H9 (cell line): ENCODE measurements at regions not wholly inside any gene's neighbourhood (a gene's known extent, or its start where the extent isn't known, plus 50 kb on each side); places are given as distances from the start of the nearest gene placed in this dataset.

Experiments
- DNase-seq: peaks from one replicate; pipeline ENCODE4 v3.0.0-alpha.2; 2017
- H2AFZ ChIP-seq: one replicate; pipeline ENCODE4 v1.6.1; 2013; ENCODE audit warnings: mild to moderate bottlenecking, low read length, control low read depth, moderate library complexity
- H2AK5ac ChIP-seq: 2 replicates; pipeline ENCODE4 v1.6.1; 2013; ENCODE audit warnings: low read length, control low read depth, mixed read lengths; ENCODE audit not compliant: insufficient read length
- H2BK120ac ChIP-seq: one replicate; pipeline ENCODE4 v1.6.1; 2013; ENCODE audit warnings: low read depth, mild to moderate bottlenecking, low read length, control low read depth, inconsistent platforms; ENCODE audit not compliant: poor library complexity, severe bottlenecking
- H2BK12ac ChIP-seq: 2 replicates; pipeline ENCODE4 v1.6.1; 2013; ENCODE audit warnings: low read length, control low read depth, mixed read lengths, low read depth; ENCODE audit not compliant: insufficient read length
- H2BK15ac ChIP-seq: 2 replicates; pipeline ENCODE4 v1.6.1; 2013; ENCODE audit warnings: low read depth, low read length, control low read depth
- H2BK20ac ChIP-seq: one replicate; pipeline ENCODE4 v1.6.1; 2013; ENCODE audit warnings: low read depth, mild to moderate bottlenecking, low read length, control low read depth, inconsistent platforms; ENCODE audit not compliant: poor library complexity, severe bottlenecking
- H2BK5ac ChIP-seq: 2 replicates; pipeline ENCODE4 v1.6.1; 2013; ENCODE audit warnings: low read length, control low read depth, mixed read lengths; ENCODE audit not compliant: insufficient read length
- H3K14ac ChIP-seq: 2 replicates; pipeline ENCODE4 v1.6.1; 2013; ENCODE audit warnings: low read length, control low read depth; ENCODE audit not compliant: insufficient read depth
- H3K18ac ChIP-seq: 2 replicates; pipeline ENCODE4 v1.6.1; 2013; ENCODE audit warnings: low read depth, mild to moderate bottlenecking, mixed read lengths, low read length, control low read depth; ENCODE audit not compliant: insufficient read length
- H3K23ac ChIP-seq: 2 replicates; pipeline ENCODE4 v1.6.1; 2013; ENCODE audit warnings: low read length, control low read depth, mixed read lengths, low read depth; ENCODE audit not compliant: insufficient read length
- H3K23me2 ChIP-seq: 2 replicates; pipeline ENCODE4 v1.6.1; 2013; ENCODE audit warnings: low read depth, mild to moderate bottlenecking, mixed read lengths, low read length, control low read depth; ENCODE audit not compliant: insufficient read length, poor library complexity, severe bottlenecking
- H3K27ac ChIP-seq: 2 replicates; pipeline ENCODE4 v1.5.1; 2013; ENCODE audit warnings: low read length, control low read depth, mixed read lengths, low read depth; ENCODE audit not compliant: insufficient read length
- H3K27me3 ChIP-seq: 2 replicates; pipeline ENCODE4 v1.6.1; 2013; ENCODE audit warnings: low read length, control low read depth, inconsistent platforms; ENCODE audit not compliant: insufficient read depth
- H3K4ac ChIP-seq: 2 replicates; pipeline ENCODE4 v1.6.1; 2013; ENCODE audit warnings: low read depth, mild to moderate bottlenecking, control low read depth, inconsistent platforms, low read length, moderate library complexity
- H3K4me1 ChIP-seq: 2 replicates; pipeline ENCODE4 v1.6.1; 2013; ENCODE audit warnings: low read length, control low read depth, inconsistent platforms; ENCODE audit not compliant: insufficient read depth
- H3K4me2 ChIP-seq: 2 replicates; pipeline ENCODE4 v1.6.1; 2013; ENCODE audit warnings: low read length, control low read depth, mixed read lengths; ENCODE audit not compliant: insufficient read length, insufficient read depth
- H3K56ac ChIP-seq: 2 replicates; pipeline ENCODE4 v1.6.1; 2013; ENCODE audit warnings: low read depth, mild to moderate bottlenecking, mixed read lengths, low read length, control low read depth; ENCODE audit not compliant: insufficient read length
- H3K79me1 ChIP-seq: 2 replicates; pipeline ENCODE4 v1.6.1; 2013; ENCODE audit warnings: low read depth, mild to moderate bottlenecking, moderate library complexity, low read length, control low read depth, inconsistent platforms; ENCODE audit not compliant: insufficient read depth, poor library complexity, severe bottlenecking
- H3K79me2 ChIP-seq: 2 replicates; pipeline ENCODE4 v1.6.1; 2013; ENCODE audit warnings: low read length, control low read depth, inconsistent platforms; ENCODE audit not compliant: insufficient read depth
- H3K9ac ChIP-seq: 2 replicates; pipeline ENCODE4 v1.6.1; 2013; ENCODE audit warnings: low read length, control low read depth, mixed read lengths; ENCODE audit not compliant: insufficient read length; ENCODE audit errors: extremely low read depth
- H3K9me3 ChIP-seq: one replicate; pipeline ENCODE4 v1.6.1; 2013; ENCODE audit warnings: low read depth, low read length, inconsistent platforms; ENCODE audit not compliant: control insufficient read depth
- H3T11ph ChIP-seq: one replicate; pipeline ENCODE4 v1.6.1; 2013; ENCODE audit warnings: mild to moderate bottlenecking, low read length, control low read depth, inconsistent platforms
- H4K20me1 ChIP-seq: one replicate; pipeline ENCODE4 v1.6.1; 2013; ENCODE audit not compliant: control insufficient read depth, insufficient read length, insufficient read depth
- H4K5ac ChIP-seq: 2 replicates; pipeline ENCODE4 v1.6.1; 2013; ENCODE audit warnings: low read depth, mild to moderate bottlenecking, mixed read lengths, low read length, control low read depth; ENCODE audit not compliant: insufficient read length
- H4K8ac ChIP-seq: replicated peaks from 2 replicates; pipeline ENCODE4 v1.6.1; 2013; ENCODE audit warnings: low read length, control low read depth, mixed read lengths, low read depth; ENCODE audit not compliant: insufficient read length
- H4K91ac ChIP-seq: 2 replicates; pipeline ENCODE4 v1.6.1; 2013; ENCODE audit warnings: low read depth, mild to moderate bottlenecking, moderate library complexity, mixed read lengths, low read length, control low read depth; ENCODE audit not compliant: insufficient read length
- H3K27ac Mint-ChIP-seq, 3 experiments: 2 replicates in 2 of 3; 3 replicates in 1 of 3; pipeline ENCODE4 v1.8.0; 2020 to 2021; ENCODE audit warnings: mixed read lengths in 3 of 3, mild to moderate bottlenecking in 1 of 3, moderate library complexity in 1 of 3
- H3K27me3 Mint-ChIP-seq: 2 replicates; pipeline ENCODE4 v1.8.0; 2021; ENCODE audit warnings: low read depth, mild to moderate bottlenecking, moderate library complexity, mixed read lengths
- H3K36me3 Mint-ChIP-seq, 3 experiments: 2 replicates in 2 of 3; 3 replicates in 1 of 3; pipeline ENCODE4 v1.8.0; 2020 to 2021; ENCODE audit warnings: low read depth in 3 of 3, mixed read lengths in 3 of 3; ENCODE audit not compliant: insufficient read depth in 1 of 3
- H3K4me1 Mint-ChIP-seq, 2 experiments: 2 replicates each; pipeline ENCODE4 v1.8.0; 2020; ENCODE audit warnings: mixed read lengths in 2 of 2
- H3K4me3 Mint-ChIP-seq, 2 experiments: 2 replicates in 1 of 2; 3 replicates in 1 of 2; pipeline ENCODE4 v1.8.0; 2020 to 2021; ENCODE audit warnings: mild to moderate bottlenecking in 2 of 2, mixed read lengths in 2 of 2, moderate library complexity in 1 of 2
- H3K9me3 Mint-ChIP-seq, 2 experiments: 2 replicates in 1 of 2; 3 replicates in 1 of 2; pipeline ENCODE4 v1.8.0; 2020; ENCODE audit warnings: mild to moderate bottlenecking in 2 of 2, mixed read lengths in 2 of 2, moderate library complexity in 1 of 2
- WGBS: extraction: QIAGEN DNeasy Blood & Tissue Kit; methylation state at CpG from one replicate; pipeline ENCODE4 v1.1.7; 2013; ENCODE audit warnings: missing lambda C conversion rate, low lambda C conversion rate, mixed read lengths; ENCODE audit not compliant: insufficient read length; ENCODE audit errors: extremely low coverage; 5-methylcytosine and 5-hydroxymethylcytosine counted together
- TF ChIP-seq, protein P1 (sequence below): fragments of 200-600 bp; sonication (generic); conservative IDR thresholded peaks from 3 replicates; pipeline ENCODE4 v1.8.0; 2021; ENCODE audit warnings: antibody characterized with exemption, mild to moderate bottlenecking

DNA sequence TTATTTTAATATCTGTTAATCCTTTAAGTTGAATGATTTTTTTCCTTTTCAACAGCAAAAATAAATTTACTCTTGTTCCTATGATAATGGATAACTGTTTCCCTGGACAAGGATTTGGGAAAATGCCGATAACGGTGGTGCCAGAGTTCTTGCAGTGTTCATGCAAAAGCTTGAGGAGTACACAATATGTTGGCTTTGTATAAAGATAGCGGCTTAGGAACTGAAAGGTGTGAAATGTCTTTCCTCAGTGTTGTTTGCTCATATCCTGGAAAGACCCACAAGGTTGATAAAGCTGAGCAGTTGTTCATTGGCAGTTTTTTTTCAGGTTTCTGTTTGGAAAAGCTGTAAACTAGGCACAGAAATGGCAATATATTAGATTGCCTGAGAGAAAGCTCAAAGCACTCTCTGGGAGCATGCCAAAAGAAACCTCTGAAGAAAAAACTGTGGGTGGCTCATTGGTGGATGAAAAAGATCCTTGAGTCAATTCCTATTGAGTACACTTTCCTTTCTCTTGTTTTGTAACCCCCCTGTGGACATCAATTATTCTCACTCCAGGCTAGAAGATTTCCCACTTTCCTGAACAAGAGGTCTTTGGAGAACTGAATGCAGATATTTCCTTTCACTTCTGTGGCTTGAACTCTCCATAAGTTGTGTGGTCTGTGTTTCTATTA is 117.2 kb upstream of the RGMB start:
- no peaks in the 10 kb centered on the region for H3K4me1 ChIP-seq
- no peak overlapping the region for H3K14ac ChIP-seq
- no peak for DNase-seq
- Mint-ChIP-seq H3K4me3 (no peak overlapping the region), H3K4me1 (peaks cover 29 to 30% of the 10 kb centered on the region in 2 experiments), H3K9me3 (peaks cover 6 to 7% of the 10 kb centered on the region in 2 experiments), H3K27me3 (peaks cover 4% of the 10 kb centered on the region; the same call in 1 of the 2 replicates), H3K27ac (peak overlapping the region in 2 of 3 experiments; percentile 79 to 80; a peak in 4 of 7 replicates), H3K36me3 (peaks cover 0 to 7% (median 3%) of the 10 kb centered on the region in 3 experiments; a peak in 4 of 7 replicates)
- no peak overlapping the region for H3K23ac ChIP-seq
- no peaks in the 10 kb centered on the region for H3K9me3 ChIP-seq
- H4K91ac ChIP-seq: no peak overlapping the region
- TF ChIP-seq, protein P1, sequence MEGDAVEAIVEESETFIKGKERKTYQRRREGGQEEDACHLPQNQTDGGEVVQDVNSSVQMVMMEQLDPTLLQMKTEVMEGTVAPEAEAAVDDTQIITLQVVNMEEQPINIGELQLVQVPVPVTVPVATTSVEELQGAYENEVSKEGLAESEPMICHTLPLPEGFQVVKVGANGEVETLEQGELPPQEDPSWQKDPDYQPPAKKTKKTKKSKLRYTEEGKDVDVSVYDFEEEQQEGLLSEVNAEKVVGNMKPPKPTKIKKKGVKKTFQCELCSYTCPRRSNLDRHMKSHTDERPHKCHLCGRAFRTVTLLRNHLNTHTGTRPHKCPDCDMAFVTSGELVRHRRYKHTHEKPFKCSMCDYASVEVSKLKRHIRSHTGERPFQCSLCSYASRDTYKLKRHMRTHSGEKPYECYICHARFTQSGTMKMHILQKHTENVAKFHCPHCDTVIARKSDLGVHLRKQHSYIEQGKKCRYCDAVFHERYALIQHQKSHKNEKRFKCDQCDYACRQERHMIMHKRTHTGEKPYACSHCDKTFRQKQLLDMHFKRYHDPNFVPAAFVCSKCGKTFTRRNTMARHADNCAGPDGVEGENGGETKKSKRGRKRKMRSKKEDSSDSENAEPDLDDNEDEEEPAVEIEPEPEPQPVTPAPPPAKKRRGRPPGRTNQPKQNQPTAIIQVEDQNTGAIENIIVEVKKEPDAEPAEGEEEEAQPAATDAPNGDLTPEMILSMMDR: no peak
- no peak overlapping the region for H2AK5ac ChIP-seq
- no peak overlapping the region for H3T11ph ChIP-seq
- H2AFZ ChIP-seq: no peak overlapping the region
- no peak overlapping the region for H3K27ac ChIP-seq
- H2BK20ac ChIP-seq: no peak overlapping the region
- no peak overlapping the region for H3K56ac ChIP-seq
- H3K27me3 ChIP-seq: no peaks in the 10 kb centered on the region
- no peak overlapping the region for H2BK5ac ChIP-seq
- no peak overlapping the region for H3K4ac ChIP-seq
- no peaks in the 10 kb centered on the region for H3K79me2 ChIP-seq
- H2BK15ac ChIP-seq: no peak overlapping the region
- H4K20me1 ChIP-seq: no peaks in the 10 kb centered on the region
- no peak overlapping the region for H3K9ac ChIP-seq
- H3K79me1 ChIP-seq: no peaks in the 10 kb centered on the region
- no peaks in the 10 kb centered on the region for H3K23me2 ChIP-seq
- no peak overlapping the region for H2BK12ac ChIP-seq
- no peak overlapping the region for H3K4me2 ChIP-seq
- no CpG with 5 or more reads among the region's 3 CpGs for WGBS
- no peak overlapping the region for H3K18ac ChIP-seq
- H4K5ac ChIP-seq: no peak overlapping the region
- H4K8ac ChIP-seq: no peak overlapping the region
- no peak overlapping the region for H2BK120ac ChIP-seq
